ENCODE measurements at regions not wholly inside any gene's neighbourhood (a gene's known extent, or its start where the extent isn't known, plus 50 kb on each side); places are given as distances from the start of the nearest gene placed in this dataset.

DNA sequence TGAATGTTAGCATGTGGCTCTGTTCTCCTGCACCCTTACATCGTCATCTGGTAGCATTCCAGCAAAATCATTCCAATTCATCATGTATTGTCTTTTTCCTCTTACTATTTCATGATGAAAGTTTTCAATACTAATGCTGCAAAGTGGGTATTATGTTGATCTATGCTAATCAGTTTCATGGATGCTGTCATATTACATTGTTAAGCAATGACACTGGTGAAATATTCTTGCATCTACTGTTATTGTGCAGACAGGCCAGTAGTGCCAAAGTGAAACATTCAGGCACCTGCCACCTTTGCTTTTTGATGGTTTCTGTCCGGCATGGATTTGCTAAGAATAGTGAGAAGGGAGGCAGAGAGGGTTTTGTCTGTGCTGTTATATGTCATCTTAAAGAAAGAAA is 76.1 kb upstream of the SMIM21 start:
- Histone ChIP-seq H3K9me3 (ENCODE audit: insufficient read depth, low read depth) (no peaks in the 10 kb centered on the region), H3K79me2 (ENCODE audit: low read depth) (no peaks in the 10 kb centered on the region), H3K27ac (no peak overlapping the region), H3K36me3 (ENCODE audit: low read depth) (no peaks in the 10 kb centered on the region), H3K27me3 (ENCODE audit: insufficient read depth, low read depth) (peaks cover 43% of the 10 kb centered on the region), H4K20me1 (ENCODE audit: insufficient read depth) (no peaks in the 10 kb centered on the region), H3K4me2 (no peak overlapping the region), H3K4me1 (replicated peaks; ENCODE audit: insufficient read depth) (no peaks in the 10 kb centered on the region), H3F3A (ENCODE audit: insufficient read depth, low read depth) (no peaks in the 10 kb centered on the region), H3K9me2 (ENCODE audit: insufficient read depth) (no peaks in the 10 kb centered on the region), H2AFZ (no peak overlapping the region), H3K4me3 (no peak overlapping the region)
- BruUV-seq (replicated peaks) = no TSS peak
- no peak for TF ChIP-seq EZH2 (IDR thresholded peaks at IDR 0.05; ENCODE audit: low read depth)
- TF ChIP-seq, protein P1, sequence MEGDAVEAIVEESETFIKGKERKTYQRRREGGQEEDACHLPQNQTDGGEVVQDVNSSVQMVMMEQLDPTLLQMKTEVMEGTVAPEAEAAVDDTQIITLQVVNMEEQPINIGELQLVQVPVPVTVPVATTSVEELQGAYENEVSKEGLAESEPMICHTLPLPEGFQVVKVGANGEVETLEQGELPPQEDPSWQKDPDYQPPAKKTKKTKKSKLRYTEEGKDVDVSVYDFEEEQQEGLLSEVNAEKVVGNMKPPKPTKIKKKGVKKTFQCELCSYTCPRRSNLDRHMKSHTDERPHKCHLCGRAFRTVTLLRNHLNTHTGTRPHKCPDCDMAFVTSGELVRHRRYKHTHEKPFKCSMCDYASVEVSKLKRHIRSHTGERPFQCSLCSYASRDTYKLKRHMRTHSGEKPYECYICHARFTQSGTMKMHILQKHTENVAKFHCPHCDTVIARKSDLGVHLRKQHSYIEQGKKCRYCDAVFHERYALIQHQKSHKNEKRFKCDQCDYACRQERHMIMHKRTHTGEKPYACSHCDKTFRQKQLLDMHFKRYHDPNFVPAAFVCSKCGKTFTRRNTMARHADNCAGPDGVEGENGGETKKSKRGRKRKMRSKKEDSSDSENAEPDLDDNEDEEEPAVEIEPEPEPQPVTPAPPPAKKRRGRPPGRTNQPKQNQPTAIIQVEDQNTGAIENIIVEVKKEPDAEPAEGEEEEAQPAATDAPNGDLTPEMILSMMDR (conservative IDR thresholded peaks at IDR 0.05) = no peak
- no peak for DNase-seq
- ChIA-PET POLR2A (ENCODE audit: unreplicated experiment) (no interaction called here), CTCF (no interaction called here)
- intact Hi-C loops (cut with micrococcal nuclease; ENCODE audit: unreplicated experiment) = no loop called here

DNA sequence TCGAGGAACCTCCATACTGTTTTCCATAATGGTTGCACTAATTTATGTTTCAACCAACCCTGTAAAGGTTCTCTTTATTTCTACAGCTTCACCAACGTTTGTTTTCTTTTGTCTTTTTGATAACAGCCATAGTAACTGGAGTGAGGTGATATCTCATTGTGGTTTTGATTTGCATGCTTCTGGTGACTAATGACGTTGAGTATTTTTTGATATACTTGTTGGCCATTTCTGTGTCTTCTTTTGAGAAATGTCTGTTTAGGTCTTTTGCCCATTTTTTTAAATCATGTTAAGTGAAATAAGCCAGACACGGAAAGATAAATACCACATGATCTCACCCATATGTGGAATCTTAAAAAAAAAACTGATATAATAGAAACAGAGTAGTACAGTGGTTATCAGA is 74.8 kb upstream of the SMIM21 start:
- Histone ChIP-seq H3K4me2 (no peak overlapping the region), H3K27me3 (ENCODE audit: insufficient read depth, low read depth) (peaks cover 30% of the 10 kb centered on the region), H3F3A (ENCODE audit: insufficient read depth, low read depth) (no peaks in the 10 kb centered on the region), H2AFZ (no peak overlapping the region), H4K20me1 (ENCODE audit: insufficient read depth) (no peaks in the 10 kb centered on the region), H3K4me1 (replicated peaks; ENCODE audit: insufficient read depth) (no peaks in the 10 kb centered on the region), H3K9me3 (ENCODE audit: insufficient read depth, low read depth) (no peaks in the 10 kb centered on the region), H3K9me2 (ENCODE audit: insufficient read depth) (no peaks in the 10 kb centered on the region), H3K36me3 (ENCODE audit: low read depth) (no peaks in the 10 kb centered on the region), H3K4me3 (no peak overlapping the region), H3K79me2 (ENCODE audit: low read depth) (no peaks in the 10 kb centered on the region), H3K27ac (no peak overlapping the region)
- ChIA-PET CTCF (no interaction called here), POLR2A (ENCODE audit: unreplicated experiment) (no interaction called here)
- no peak for TF ChIP-seq EZH2 (IDR thresholded peaks at IDR 0.05; ENCODE audit: low read depth)
- TF ChIP-seq, protein P1 (conservative IDR thresholded peaks at IDR 0.05) = no peak
- DNase-seq = no peak
- intact Hi-C loops (cut with micrococcal nuclease; ENCODE audit: unreplicated experiment) = no loop called here
- no TSS peak for BruUV-seq (replicated peaks)

DNA sequence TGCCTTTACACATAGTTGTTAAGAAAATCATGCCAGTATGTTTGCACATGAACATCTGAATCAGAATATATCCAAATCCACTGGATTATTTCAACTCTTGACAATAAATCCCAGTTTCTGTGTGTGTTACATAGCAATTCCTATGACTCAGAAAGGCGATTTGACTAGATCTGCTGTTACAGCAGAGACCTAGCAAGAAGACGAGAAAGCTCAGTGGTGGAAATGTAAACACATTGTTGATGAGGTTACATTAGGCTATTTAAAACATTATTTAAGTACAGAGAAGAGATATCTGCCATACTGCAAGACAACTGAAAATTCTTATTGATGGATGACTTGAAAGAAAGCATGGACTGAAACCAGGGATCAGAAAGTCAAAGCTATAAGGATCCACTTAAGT is 73.0 kb upstream of the SMIM21 start:
- Histone ChIP-seq H3K36me3 (ENCODE audit: low read depth) (no peaks in the 10 kb centered on the region), H3K79me2 (ENCODE audit: low read depth) (no peaks in the 10 kb centered on the region), H4K20me1 (ENCODE audit: insufficient read depth) (no peaks in the 10 kb centered on the region), H3F3A (ENCODE audit: insufficient read depth, low read depth) (no peaks in the 10 kb centered on the region), H3K9me2 (ENCODE audit: insufficient read depth) (no peaks in the 10 kb centered on the region), H3K4me3 (no peak overlapping the region), H2AFZ (no peak overlapping the region), H3K4me1 (replicated peaks; ENCODE audit: insufficient read depth) (no peaks in the 10 kb centered on the region), H3K4me2 (no peak overlapping the region), H3K9me3 (ENCODE audit: insufficient read depth, low read depth) (no peaks in the 10 kb centered on the region), H3K27ac (no peak overlapping the region), H3K27me3 (ENCODE audit: insufficient read depth, low read depth) (peaks cover 32% of the 10 kb centered on the region)
- no peak for DNase-seq
- TF ChIP-seq EZH2 (IDR thresholded peaks at IDR 0.05; ENCODE audit: low read depth) = no peak
- TF ChIP-seq, protein P1 (conservative IDR thresholded peaks at IDR 0.05) = no peak
- ChIA-PET CTCF (no interaction called here), POLR2A (ENCODE audit: unreplicated experiment) (no interaction called here)
- intact Hi-C loops (cut with micrococcal nuclease; ENCODE audit: unreplicated experiment) = no loop called here
- no TSS peak for BruUV-seq (replicated peaks)
